Subcutaneous abdominal adipose tissue (tissue), 5 donors: ENCODE measurements at regions not wholly inside any gene's neighbourhood (a gene's known extent, or its start where the extent isn't known, plus 50 kb on each side); places are given as distances from the start of the nearest gene placed in this dataset.
"Not testable (repeated sequence)": the region's sequence is repeated elsewhere in the genome, so short reads cannot be mapped to it uniquely, and the experiment has no call there.

Experiments
- H3K27ac ChIP-seq: one replicate; pipeline ENCODE4 v1.7.0; 2013; ENCODE audit warnings: low read depth, mild to moderate bottlenecking, inconsistent platforms, low read length, moderate library complexity
- H3K27me3 ChIP-seq, 5 donors: one replicate each; pipeline ENCODE4 v1.7.0; 2013; ENCODE audit warnings: low read length in 5 of 5, inconsistent platforms in 1 of 5; ENCODE audit not compliant: control insufficient read depth in 5 of 5, insufficient read depth in 4 of 5
- H3K36me3 ChIP-seq, 5 donors: one replicate each; pipeline ENCODE4 v1.7.0; 2013; ENCODE audit warnings: low read length in 5 of 5; ENCODE audit not compliant: control insufficient read depth in 5 of 5, insufficient read depth in 5 of 5
- H3K4me1 ChIP-seq, 5 donors: one replicate each; pipeline ENCODE4 v1.7.0; 2013; ENCODE audit warnings: low read length in 5 of 5, mild to moderate bottlenecking in 3 of 5, moderate library complexity in 1 of 5; ENCODE audit not compliant: control insufficient read depth in 5 of 5, insufficient read depth in 5 of 5
- H3K4me3 ChIP-seq, 5 donors: one replicate each; pipeline ENCODE4 v1.7.0; 2013; ENCODE audit warnings: low read length in 5 of 5, low read depth in 1 of 5
- H3K9ac ChIP-seq, 5 donors: one replicate each; pipeline ENCODE4 v1.7.0; 2013; ENCODE audit warnings: low read length in 5 of 5, mild to moderate bottlenecking in 4 of 5, moderate library complexity in 3 of 5
- H3K9me3 ChIP-seq, 5 donors: one replicate each; pipeline ENCODE4 v1.7.0; 2013; ENCODE audit warnings: low read length in 5 of 5; ENCODE audit not compliant: control insufficient read depth in 5 of 5
- donor health status: healthy.
- donor health status: healthy.
- donor health status: healthy.
- donor health status: healthy.
- donor health status: healthy.

DNA sequence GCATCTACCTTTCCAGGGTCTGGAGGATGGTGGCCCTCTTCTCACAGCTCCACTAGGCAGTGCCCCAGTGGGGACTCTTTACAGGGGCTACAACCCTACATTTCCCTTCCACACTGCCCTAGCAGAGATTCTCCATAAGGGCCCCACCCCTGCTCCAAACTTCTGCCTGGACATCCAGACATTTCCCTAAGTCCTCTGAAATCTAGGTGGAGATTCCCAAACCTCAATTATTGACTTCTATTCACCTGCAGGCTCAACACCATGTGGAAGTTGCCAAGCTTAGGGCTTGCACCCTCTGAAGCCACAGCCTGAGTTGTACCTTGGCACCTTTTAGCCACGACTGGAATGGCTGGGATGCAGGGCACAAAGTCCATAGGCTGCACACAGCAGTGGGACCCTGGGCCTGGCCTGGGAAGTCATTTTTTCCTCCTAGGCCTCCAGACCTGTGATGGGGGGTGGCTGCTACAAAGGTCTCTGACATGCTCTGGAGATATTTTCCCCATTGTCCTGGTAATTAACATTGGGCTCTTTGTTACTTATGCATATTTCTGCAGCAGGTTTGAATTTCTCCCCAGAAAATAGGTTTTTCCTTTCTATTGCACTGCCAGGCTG, 53.7 kb upstream of the ST3GAL5 start:
- Histone ChIP-seq H3K9me3 (peaks cover 0 to 12% (median 7%) of the 10 kb centered on the region in 5 donors), H3K27me3 (no peaks in the 10 kb centered on the region), H3K9ac (no peak overlapping the region), H3K4me1 (peaks cover 0 to 4% (median 0%) of the 10 kb centered on the region in 5 donors), H3K4me3 (no peak overlapping the region), H3K27ac (no peak overlapping the region), H3K36me3 (no peaks in the 10 kb centered on the region)

DNA sequence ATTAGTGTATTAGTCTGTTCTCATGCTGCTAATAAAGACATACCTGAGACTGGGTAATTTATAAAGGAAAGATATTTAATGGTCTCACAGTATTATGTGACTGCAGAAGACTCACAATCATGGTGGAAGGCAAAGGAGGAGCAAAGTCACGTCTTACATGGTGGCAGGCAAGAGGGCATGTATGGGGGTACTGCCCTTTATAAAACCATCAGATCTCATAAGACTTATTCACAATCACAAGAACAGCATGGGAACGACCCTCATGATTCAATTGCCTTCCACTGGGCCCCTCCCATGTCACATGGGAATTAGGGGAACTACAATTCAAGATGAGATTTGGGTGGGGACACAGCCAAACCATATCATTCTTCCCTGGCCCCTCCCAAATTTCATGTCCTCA, 52.7 kb upstream of the ST3GAL5 start:
- H3K27me3 ChIP-seq, H3K9me3 ChIP-seq, H3K4me3 ChIP-seq, H3K27ac ChIP-seq, H3K9ac ChIP-seq, H3K36me3 ChIP-seq, H3K4me1 ChIP-seq: not testable (repeated sequence)

DNA sequence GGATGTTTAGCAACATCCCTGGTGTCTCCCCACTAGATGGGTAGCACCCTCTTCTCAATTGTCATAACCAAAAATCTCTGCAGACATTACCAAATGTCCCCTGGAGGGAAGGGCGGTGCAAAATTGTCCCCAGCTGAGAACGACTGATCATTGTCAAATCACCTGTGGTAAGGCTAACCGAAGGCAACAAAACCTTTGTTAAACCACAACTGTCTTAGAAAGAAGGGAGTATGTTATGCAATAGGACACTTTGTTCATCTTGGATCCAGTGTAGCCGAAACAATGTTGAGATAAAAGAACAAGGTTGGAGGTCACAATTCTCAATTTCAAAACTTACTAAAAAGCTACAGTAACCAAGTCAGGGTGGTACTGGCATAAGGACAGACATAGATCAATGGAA, 50.3 kb upstream of the ST3GAL5 start:
- H3K27ac ChIP-seq = no peak overlapping the region
- H3K4me1 ChIP-seq = peaks cover 0 to 8% (median 0%) of the 10 kb centered on the region in 5 donors
- peaks cover 0 to 8% (median 7%) of the 10 kb centered on the region in 5 donors for H3K9me3 ChIP-seq
- no peaks in the 10 kb centered on the region for H3K27me3 ChIP-seq
- H3K4me3 ChIP-seq = no peak overlapping the region
- no peak overlapping the region for H3K9ac ChIP-seq
- H3K36me3 ChIP-seq = no peaks in the 10 kb centered on the region
